Lung (tissue), 11 donors: ENCODE measurements at regions not wholly inside any gene's neighbourhood (a gene's known extent, or its start where the extent isn't known, plus 50 kb on each side); places are given as distances from the start of the nearest gene placed in this dataset.
A peak's percentile ranks its signal among the peaks of the same experiment; 100 is the strongest.

ENCODE experiments used
- ATAC-seq: fragments of 200-7000 bp; cut with Tn5 transposase; one replicate; pipeline ENCODE4 v1.9.1; 2020; ENCODE audit warnings: moderate number of reproducible peaks; ENCODE audit not compliant: insufficient read depth, low FRiP score
- DNase-seq, 3 donors: peaks; one replicate each; pipeline ENCODE4 v3.0.0-alpha.2; 2013 to 2017
- H3K27ac ChIP-seq, 2 donors: one replicate each; pipeline ENCODE4 v1.5.1; 2013; ENCODE audit warnings: mild to moderate bottlenecking in 2 of 2, moderate library complexity in 2 of 2, control low read depth in 1 of 2, inconsistent platforms in 1 of 2, low read depth in 1 of 2, low read length in 1 of 2
- H3K27me3 ChIP-seq, 3 donors: one replicate each; pipeline ENCODE4 v1.5.1; 2013; ENCODE audit warnings: low read length in 2 of 3; ENCODE audit not compliant: control insufficient read depth in 3 of 3, insufficient read depth in 3 of 3
- H3K36me3 ChIP-seq, 4 donors: one replicate each; pipeline ENCODE4 v1.5.1; 2013; ENCODE audit warnings: low read length in 4 of 4, mild to moderate bottlenecking in 1 of 4, moderate library complexity in 1 of 4; ENCODE audit not compliant: control insufficient read depth in 4 of 4, insufficient read depth in 4 of 4
- H3K4me1 ChIP-seq, 5 donors: one replicate each; pipeline ENCODE4 v1.5.1; 2013; ENCODE audit warnings: low read length in 5 of 5, mild to moderate bottlenecking in 2 of 5, moderate library complexity in 1 of 5; ENCODE audit not compliant: control insufficient read depth in 5 of 5, insufficient read depth in 5 of 5
- H3K4me3 ChIP-seq: one replicate; pipeline ENCODE4 v1.5.1; 2013; ENCODE audit warnings: mild to moderate bottlenecking, control low read depth, moderate library complexity
- H3K9ac ChIP-seq, 2 donors: one replicate each; pipeline ENCODE4 v1.5.1; 2013; ENCODE audit warnings: low read length in 2 of 2, control low read depth in 1 of 2; ENCODE audit not compliant: insufficient read depth in 1 of 2
- H3K9me3 ChIP-seq, 4 donors: one replicate each; pipeline ENCODE4 v1.5.1; 2013; ENCODE audit warnings: low read length in 3 of 4, mild to moderate bottlenecking in 1 of 4, moderate library complexity in 1 of 4; ENCODE audit not compliant: control insufficient read depth in 4 of 4, insufficient read depth in 3 of 4
- WGBS, 2 donors: extraction: QIAGEN DNeasy Blood & Tissue Kit; methylation state at CpG; one replicate each; pipeline ENCODE4 v1.1.7; 2013; 5-methylcytosine and 5-hydroxymethylcytosine counted together
- TF ChIP-seq, protein P1 (sequence below): IDR thresholded peaks from 2 replicates; pipeline ENCODE4 v1.5.1; 2012; ENCODE audit warnings: mild to moderate bottlenecking; ENCODE audit errors: control extremely low read depth, extremely low read depth
- donor health status: control.
- donor health status: control.
- donor health status: Bipolar disorder and iron deficiency.
- donor health status: healthy.
- donor health status: DM: yes; HTN: yes; CAD: no.

DNA sequence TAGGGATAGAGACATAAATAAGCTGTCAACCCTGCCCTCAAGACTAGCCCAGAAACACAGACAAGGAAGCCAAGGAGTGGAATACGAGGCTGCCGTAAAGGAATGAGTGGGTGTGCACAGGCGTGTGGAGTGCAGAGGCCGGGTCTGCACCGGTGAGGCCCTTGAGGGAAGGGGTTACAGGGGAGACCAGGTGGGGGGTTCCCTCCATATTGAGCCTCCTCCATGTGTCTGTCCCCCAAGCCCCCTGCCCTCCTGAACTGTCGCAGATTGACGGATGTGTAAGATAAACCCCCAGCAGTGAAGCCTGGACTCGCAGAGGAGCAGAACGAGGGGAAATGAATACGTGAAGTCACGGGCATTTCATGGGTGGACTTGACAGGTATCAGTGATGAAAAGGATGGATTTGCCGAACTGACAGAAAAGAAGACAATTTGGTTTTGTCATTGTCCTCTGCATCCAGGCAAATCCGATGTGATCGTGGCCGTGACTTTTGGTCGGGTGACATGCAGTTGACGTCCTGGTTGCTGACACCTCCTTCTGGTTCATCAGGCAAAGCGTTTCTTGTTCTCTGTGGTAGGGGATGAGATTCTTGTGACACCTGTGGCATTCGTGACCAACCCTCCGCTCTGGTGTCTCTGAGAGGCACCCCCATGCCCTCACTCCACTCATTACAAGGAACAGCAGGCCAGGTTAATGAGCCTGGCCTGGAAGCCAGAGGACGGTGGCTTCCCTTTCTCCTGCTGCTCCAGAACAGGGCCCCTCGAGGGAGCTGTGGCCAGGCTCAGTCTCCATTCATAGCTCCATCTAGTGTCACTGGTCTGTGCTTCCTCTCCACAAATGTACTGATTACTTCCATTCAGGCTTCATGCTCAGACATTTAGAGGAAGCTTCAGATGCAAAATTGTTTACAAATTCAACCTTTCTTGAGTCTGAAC, 223.1 kb upstream of the B3GAT1 start:
- no peak overlapping the region for H3K27ac ChIP-seq
- DNase-seq (peak in 2 of 3 donors; percentile 12 to 16), ATAC-seq (no peak)
- no peak overlapping the region for H3K9ac ChIP-seq
- H3K9me3 ChIP-seq, result no peaks in the 10 kb centered on the region
- WGBS, 2 donors, result 78 to 80% methylated on average over 22 of the region's 22 CpGs
- no peaks in the 10 kb centered on the region for H3K36me3 ChIP-seq
- TF ChIP-seq, protein P1, sequence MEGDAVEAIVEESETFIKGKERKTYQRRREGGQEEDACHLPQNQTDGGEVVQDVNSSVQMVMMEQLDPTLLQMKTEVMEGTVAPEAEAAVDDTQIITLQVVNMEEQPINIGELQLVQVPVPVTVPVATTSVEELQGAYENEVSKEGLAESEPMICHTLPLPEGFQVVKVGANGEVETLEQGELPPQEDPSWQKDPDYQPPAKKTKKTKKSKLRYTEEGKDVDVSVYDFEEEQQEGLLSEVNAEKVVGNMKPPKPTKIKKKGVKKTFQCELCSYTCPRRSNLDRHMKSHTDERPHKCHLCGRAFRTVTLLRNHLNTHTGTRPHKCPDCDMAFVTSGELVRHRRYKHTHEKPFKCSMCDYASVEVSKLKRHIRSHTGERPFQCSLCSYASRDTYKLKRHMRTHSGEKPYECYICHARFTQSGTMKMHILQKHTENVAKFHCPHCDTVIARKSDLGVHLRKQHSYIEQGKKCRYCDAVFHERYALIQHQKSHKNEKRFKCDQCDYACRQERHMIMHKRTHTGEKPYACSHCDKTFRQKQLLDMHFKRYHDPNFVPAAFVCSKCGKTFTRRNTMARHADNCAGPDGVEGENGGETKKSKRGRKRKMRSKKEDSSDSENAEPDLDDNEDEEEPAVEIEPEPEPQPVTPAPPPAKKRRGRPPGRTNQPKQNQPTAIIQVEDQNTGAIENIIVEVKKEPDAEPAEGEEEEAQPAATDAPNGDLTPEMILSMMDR, result no peak
- no peaks in the 10 kb centered on the region for H3K27me3 ChIP-seq
- no peaks in the 10 kb centered on the region for H3K4me1 ChIP-seq
- no peak overlapping the region for H3K4me3 ChIP-seq

DNA sequence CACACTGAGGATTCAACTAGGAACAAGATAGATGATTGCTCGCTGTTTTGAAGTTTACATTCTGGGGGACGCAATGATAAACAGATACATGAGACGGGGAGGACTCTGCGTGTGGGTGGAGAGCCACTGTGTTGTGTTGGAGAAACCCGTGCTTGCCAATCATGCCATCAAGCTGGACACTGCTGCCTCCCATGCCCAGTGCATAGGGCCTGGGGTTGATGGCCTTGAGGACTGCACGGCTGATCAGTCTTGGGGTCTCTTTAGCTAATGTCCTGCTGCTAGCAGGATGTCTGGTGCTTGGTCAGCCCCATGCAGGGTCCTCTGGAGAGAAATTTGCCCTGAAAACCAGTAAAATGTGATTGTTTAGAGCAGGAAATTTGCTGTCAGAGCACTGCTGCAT, 221.2 kb upstream of the B3GAT1 start:
- Histone ChIP-seq H3K27ac (no peak overlapping the region), H3K27me3 (no peaks in the 10 kb centered on the region), H3K9ac (no peak overlapping the region), H3K4me1 (no peaks in the 10 kb centered on the region), H3K9me3 (peaks cover 0 to 2% (median 0%) of the 10 kb centered on the region in 4 donors), H3K36me3 (no peaks in the 10 kb centered on the region), H3K4me3 (no peak overlapping the region)
- 91% methylated on average over 6 of the region's 6 CpGs for WGBS, 2 donors
- DNase-seq (no peak), ATAC-seq (no peak)
- TF ChIP-seq, protein P1, result no peak

DNA sequence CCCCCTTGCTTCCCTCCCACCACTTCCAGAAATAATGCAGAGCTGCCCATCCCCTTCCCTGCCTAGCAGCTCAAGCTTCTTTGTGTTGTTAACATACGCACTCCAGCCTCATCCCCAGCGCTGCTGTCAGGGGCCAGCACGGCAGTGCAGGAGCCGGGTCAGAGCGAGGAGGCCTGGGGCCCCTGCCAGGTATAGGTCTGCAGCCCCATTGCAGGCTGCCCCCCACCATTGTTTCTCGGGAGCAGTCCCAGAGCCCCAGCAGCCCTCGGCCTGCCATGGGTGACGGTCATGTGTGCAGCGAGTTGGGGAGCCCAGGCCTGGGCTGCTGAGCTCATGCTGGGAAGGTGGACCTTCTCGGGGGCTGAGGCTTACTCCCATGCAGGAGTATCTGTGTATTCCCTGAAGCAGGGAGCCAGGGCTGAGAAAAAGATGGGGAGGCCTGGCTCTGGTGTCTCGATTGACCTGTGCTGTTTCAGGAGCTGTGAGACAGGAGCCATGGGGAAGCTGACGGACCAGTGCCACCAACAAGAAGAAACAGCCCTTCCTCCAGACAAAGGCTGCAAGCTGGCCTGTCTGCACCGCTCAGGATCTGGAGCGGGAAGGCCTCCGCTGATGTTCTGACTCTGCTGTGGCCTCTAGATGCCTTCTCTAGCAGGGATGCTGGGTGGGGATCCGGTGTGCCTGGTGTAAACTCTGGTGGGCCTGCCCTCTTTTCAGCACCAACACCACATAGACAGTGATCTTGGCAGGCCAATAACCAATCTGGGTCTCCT, 220.5 kb upstream of the B3GAT1 start:
- Histone ChIP-seq H3K27ac (no peak overlapping the region), H3K36me3 (no peaks in the 10 kb centered on the region), H3K4me3 (no peak overlapping the region), H3K9ac (no peak overlapping the region), H3K9me3 (peaks cover 0 to 2% (median 0%) of the 10 kb centered on the region in 4 donors), H3K4me1 (no peaks in the 10 kb centered on the region), H3K27me3 (no peaks in the 10 kb centered on the region)
- WGBS, 2 donors, result 79 to 84% methylated on average over 16 of the region's 16 CpGs
- TF ChIP-seq, protein P1, result no peak
- ATAC-seq (no peak), DNase-seq (no peak)
